Breast epithelium (tissue), 4 donors: ENCODE measurements at regions not wholly inside any gene's neighbourhood (a gene's known extent, or its start where the extent isn't known, plus 50 kb on each side); places are given as distances from the start of the nearest gene placed in this dataset.

Experiments used
- DNase-seq, 2 donors: peaks; one replicate each; pipeline ENCODE4 v3.0.0-alpha.2; 2019; ENCODE audit warnings: low spot score in 2 of 2
- H3K27ac ChIP-seq, 2 donors: fragments of 200-600 bp; sonication (generic) in 1 of 2; one replicate each; pipeline ENCODE4 v1.5.1; 2016 to 2019; ENCODE audit warnings: mild to moderate bottlenecking in 1 of 2
- H3K27me3 ChIP-seq, 2 donors: fragments of 200-600 bp; sonication (generic) in 1 of 2; one replicate each; pipeline versions ENCODE4 v1.5.1 to v1.6.0; 2017 to 2019; ENCODE audit warnings: control low read depth in 1 of 2, mild to moderate bottlenecking in 1 of 2
- H3K36me3 ChIP-seq: fragments of 200-600 bp; one replicate; pipeline ENCODE4 v1.5.1; 2019
- H3K4me1 ChIP-seq, 2 donors: fragments of 200-600 bp; sonication (generic); one replicate each; pipeline ENCODE4 v1.5.1; 2016 to 2019; ENCODE audit warnings: control low read depth in 1 of 2
- H3K4me3 ChIP-seq, 3 donors: fragments of 200-600 bp; sonication (generic); 1 replicate in 2 of 3; 2 replicates in 1 of 3; pipeline ENCODE4 v1.5.1; 2016 to 2019; ENCODE audit warnings: mild to moderate bottlenecking in 3 of 3, moderate library complexity in 2 of 3
- H3K9me3 ChIP-seq, 2 donors: fragments of 200-600 bp; sonication (generic) in 1 of 2; one replicate each; pipeline ENCODE4 v1.5.1; 2016 to 2019; ENCODE audit warnings: control low read depth in 1 of 2
- CTCF ChIP-seq, 3 donors: fragments of 450-650 bp; IDR thresholded peaks; one replicate each; pipeline ENCODE4 v1.5.1; 2016 to 2017; ENCODE audit warnings: antibody characterized with exemption in 3 of 3, mild to moderate bottlenecking in 3 of 3, moderate library complexity in 3 of 3
- POLR2A ChIP-seq: fragments of 450-650 bp; IDR thresholded peaks from one replicate; pipeline ENCODE4 v1.6.1; 2016; ENCODE audit warnings: antibody characterized with exemption, mild to moderate bottlenecking, moderate library complexity
- POLR2AphosphoS5 ChIP-seq, 3 donors: sonication (generic); formaldehyde crosslinking; IDR thresholded peaks; one replicate each; pipeline ENCODE4 v1.6.1; 2017; ENCODE audit warnings: antibody characterized with exemption in 3 of 3
- intact Hi-C: fragments of 100-400 bp; cut with DNase I; formaldehyde crosslinking; loops from one replicate; pipeline ENCODE4 v1.15.1; 2023; ENCODE audit warnings: low total_unique reads

GRCh38 chr2:196482119-196483065, 157.1 kb upstream of the CCDC150 start:
- Histone ChIP-seq H3K9me3 (no peaks in the 10 kb centered on the region), H3K27ac (no peak overlapping the region), H3K4me3 (no peak overlapping the region), H3K27me3 (no peaks in the 10 kb centered on the region), H3K4me1 (no peaks in the 10 kb centered on the region), H3K36me3 (no peaks in the 10 kb centered on the region)
- DNase-seq = no peak
- TF ChIP-seq CTCF (IDR thresholded peaks at IDR 0.05) = no peak
- intact Hi-C loops = no loop called here

- no peak for DNase-seq
- intact Hi-C loops = no loop called here
- H3K4me3 ChIP-seq = no peak overlapping the region
Observed at GRCh38 chr2:196486146-196486545, 153.4 kb upstream of the CCDC150 start.

GRCh38 chr2:196487417-196487816, 152.1 kb upstream of the CCDC150 start:
- intact Hi-C loops = no loop called here

More at GRCh38 chr2:196486146-196486545, 153.4 kb upstream of the CCDC150 start:
- no peaks in the 10 kb centered on the region for H3K36me3 ChIP-seq
- no peaks in the 10 kb centered on the region for H3K27me3 ChIP-seq
- H3K9me3 ChIP-seq = no peaks in the 10 kb centered on the region
- no peaks in the 10 kb centered on the region for H3K4me1 ChIP-seq
- TF ChIP-seq POLR2A (no peak), POLR2AphosphoS5 (IDR thresholded peaks at IDR 0.05) (no peak), CTCF (IDR thresholded peaks at IDR 0.05) (no peak)
- no peak overlapping the region for H3K27ac ChIP-seq

GRCh38 chr2:196489371-196489770, 150.1 kb upstream of the CCDC150 start:
- TF ChIP-seq POLR2AphosphoS5 (IDR thresholded peaks at IDR 0.05) (no peak), CTCF (IDR thresholded peaks at IDR 0.05) (no peak), POLR2A (no peak)
- no peaks in the 10 kb centered on the region for H3K36me3 ChIP-seq
- H3K4me3 ChIP-seq = no peak overlapping the region
- intact Hi-C loops = no loop called here
- H3K9me3 ChIP-seq = peaks cover 4 to 10% of the 10 kb centered on the region in 2 donors
- DNase-seq = no peak
- no peaks in the 10 kb centered on the region for H3K27me3 ChIP-seq
- H3K4me1 ChIP-seq = no peaks in the 10 kb centered on the region
- H3K27ac ChIP-seq = no peak overlapping the region

More at GRCh38 chr2:196487417-196487816, 152.1 kb upstream of the CCDC150 start:
- Histone ChIP-seq H3K9me3 (no peaks in the 10 kb centered on the region), H3K4me3 (no peak overlapping the region), H3K36me3 (no peaks in the 10 kb centered on the region), H3K4me1 (no peaks in the 10 kb centered on the region), H3K27ac (no peak overlapping the region), H3K27me3 (no peaks in the 10 kb centered on the region)
- TF ChIP-seq POLR2A (no peak), POLR2AphosphoS5 (IDR thresholded peaks at IDR 0.05) (no peak), CTCF (IDR thresholded peaks at IDR 0.05) (no peak)
- no peak for DNase-seq

DNA sequence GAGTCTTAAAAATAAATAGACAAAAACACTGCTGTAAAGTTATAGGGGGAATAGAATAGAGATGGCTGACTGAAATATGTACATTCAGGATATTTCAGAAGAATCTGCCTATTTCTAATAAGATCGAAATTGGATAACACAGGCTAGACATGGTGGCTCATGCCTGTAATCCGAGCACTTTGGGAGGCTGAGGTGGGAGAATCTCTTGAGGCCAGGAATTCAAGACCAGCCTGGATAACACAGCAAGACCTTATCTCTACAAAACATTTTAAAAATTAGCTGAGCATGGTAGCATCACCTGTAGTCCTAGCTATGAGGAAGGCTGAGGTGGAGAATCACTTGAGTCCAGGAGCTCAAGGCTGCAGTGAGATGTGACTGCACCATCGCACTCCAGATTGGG, 146.6 kb upstream of the CCDC150 start:
- Histone ChIP-seq H3K36me3 (no peaks in the 10 kb centered on the region), H3K27me3 (no peaks in the 10 kb centered on the region), H3K4me3 (no peak overlapping the region), H3K4me1 (no peaks in the 10 kb centered on the region), H3K9me3 (peaks cover 4 to 13% of the 10 kb centered on the region in 2 donors), H3K27ac (no peak overlapping the region)
- intact Hi-C loops = no loop called here
- no peak for TF ChIP-seq POLR2AphosphoS5 (IDR thresholded peaks at IDR 0.05)
- TF ChIP-seq CTCF (IDR thresholded peaks at IDR 0.05) = no peak
- no peak for TF ChIP-seq POLR2A
- DNase-seq = no peak
